ENCODE measurements at regions not wholly inside any gene's neighbourhood (a gene's known extent, or its start where the extent isn't known, plus 50 kb on each side); places are given as distances from the start of the nearest gene placed in this dataset.
"Not testable (repeated sequence)": the region's sequence is repeated elsewhere in the genome, so short reads cannot be mapped to it uniquely, and the experiment has no call there.

DNA sequence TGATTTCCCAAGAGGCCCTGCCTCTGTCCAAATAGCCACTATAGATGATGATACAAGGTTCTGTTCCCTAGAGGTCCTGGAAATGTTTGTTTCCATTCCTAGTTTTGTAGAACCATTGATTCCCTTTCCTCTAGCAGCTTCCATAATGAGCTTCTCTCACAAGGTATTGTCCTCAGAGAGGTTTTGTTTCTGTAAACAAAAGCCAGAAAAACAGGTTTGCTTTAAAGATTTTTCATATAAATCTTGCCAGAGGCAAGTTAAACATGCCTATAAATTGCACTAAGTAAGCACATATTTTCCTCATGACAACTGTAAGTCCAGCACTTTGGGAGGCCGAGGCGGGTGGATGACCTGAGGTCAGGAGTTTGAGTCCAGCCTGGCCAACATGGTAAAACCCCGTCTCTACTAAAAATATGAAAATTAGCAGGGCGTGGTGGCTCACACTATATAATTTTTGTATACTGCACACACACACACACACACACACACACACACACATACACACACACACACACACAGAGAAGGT lies 1787.7 kb downstream of the EFNA5 start:
- H3K4me1 Mint-ChIP-seq (ENCODE audit: low read depth): no peaks in the 10 kb centered on the region
- H3K27ac Mint-ChIP-seq: no peak overlapping the region
- no peaks in the 10 kb centered on the region for H3K27me3 Mint-ChIP-seq (ENCODE audit: low read depth)
- H3K36me3 Mint-ChIP-seq (ENCODE audit: low read depth): no peaks in the 10 kb centered on the region
- peaks cover 13% of the 10 kb centered on the region for H3K9me3 Mint-ChIP-seq
- H3K4me3 Mint-ChIP-seq: no peak overlapping the region
- DNase-seq (ENCODE audit: low spot score): no peak

DNA sequence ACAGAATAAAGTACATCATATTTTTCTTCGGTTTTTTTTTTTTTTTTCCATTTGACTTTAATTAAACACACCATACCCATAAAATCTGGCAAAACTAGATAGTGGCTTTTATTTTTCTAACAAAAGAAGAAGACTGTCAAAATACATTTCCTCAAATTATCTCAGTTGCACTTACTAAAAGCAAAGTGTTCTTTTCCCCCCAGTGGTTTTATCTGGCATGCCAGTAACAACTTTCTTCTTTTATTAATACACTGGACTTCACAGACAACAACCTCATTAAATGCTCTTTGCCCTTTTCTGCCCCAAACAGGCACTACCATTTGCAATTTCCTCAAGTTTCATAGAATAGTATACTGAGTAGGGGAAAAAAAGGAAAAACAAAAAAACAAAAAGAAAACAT lies 1792.3 kb downstream of the EFNA5 start:
- DNase-seq (ENCODE audit: low spot score): no peak
- H3K4me3 Mint-ChIP-seq: no peak overlapping the region
- no peak overlapping the region for H3K27ac Mint-ChIP-seq
- H3K36me3 Mint-ChIP-seq (ENCODE audit: low read depth): no peaks in the 10 kb centered on the region
- H3K27me3 Mint-ChIP-seq (ENCODE audit: low read depth): no peaks in the 10 kb centered on the region
- H3K4me1 Mint-ChIP-seq (ENCODE audit: low read depth): no peaks in the 10 kb centered on the region
- peaks cover 3% of the 10 kb centered on the region for H3K9me3 Mint-ChIP-seq

DNA sequence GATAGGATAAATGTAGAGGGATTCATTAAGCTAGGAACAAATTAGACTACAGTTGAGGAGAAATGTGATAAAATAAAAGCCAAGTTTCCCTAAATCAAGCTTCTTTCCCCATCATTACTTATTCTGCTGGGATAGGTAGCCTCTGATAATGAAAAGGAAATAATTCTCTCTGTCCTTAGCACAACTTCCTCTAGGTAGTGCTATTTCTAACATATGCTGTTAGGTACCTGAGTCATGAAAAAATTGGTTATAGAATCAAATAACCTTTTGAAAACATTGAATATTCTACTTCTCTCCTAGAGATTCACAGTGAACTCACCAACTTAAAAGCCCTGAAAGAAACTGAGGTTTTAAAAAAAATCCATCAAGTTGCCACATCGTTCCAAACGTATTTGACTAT lies 1793.1 kb downstream of the EFNA5 start:
- no peaks in the 10 kb centered on the region for H3K36me3 Mint-ChIP-seq (ENCODE audit: low read depth)
- no peak for DNase-seq (ENCODE audit: low spot score)
- no peaks in the 10 kb centered on the region for H3K4me1 Mint-ChIP-seq (ENCODE audit: low read depth)
- no peak overlapping the region for H3K27ac Mint-ChIP-seq
- no peak overlapping the region for H3K4me3 Mint-ChIP-seq
- no peaks in the 10 kb centered on the region for H3K27me3 Mint-ChIP-seq (ENCODE audit: low read depth)
- H3K9me3 Mint-ChIP-seq: peaks cover 11% of the 10 kb centered on the region

DNA sequence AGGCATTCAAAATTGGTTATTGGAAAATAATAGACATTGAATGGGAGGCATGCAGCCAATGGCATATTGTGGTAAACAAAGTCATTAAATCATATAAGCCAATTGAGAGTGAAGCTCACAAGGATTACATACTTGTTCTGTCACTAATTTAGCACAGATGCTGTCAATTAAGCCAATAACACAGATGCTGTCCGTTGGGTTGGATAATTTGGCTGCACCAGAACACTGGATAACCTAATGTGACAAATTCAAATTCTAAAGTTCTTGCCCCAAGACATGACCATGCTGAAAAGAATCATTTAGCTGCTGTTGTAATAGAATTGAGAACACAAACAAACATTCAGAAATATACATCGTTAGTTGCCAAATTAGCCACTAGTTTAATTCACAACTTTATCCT lies 1796.4 kb downstream of the EFNA5 start:
- no peaks in the 10 kb centered on the region for H3K4me1 Mint-ChIP-seq (ENCODE audit: low read depth)
- no peak overlapping the region for H3K4me3 Mint-ChIP-seq
- peaks cover 17% of the 10 kb centered on the region for H3K9me3 Mint-ChIP-seq
- no peak for DNase-seq (ENCODE audit: low spot score)
- H3K27me3 Mint-ChIP-seq (ENCODE audit: low read depth): no peaks in the 10 kb centered on the region
- H3K27ac Mint-ChIP-seq: no peak overlapping the region
- no peaks in the 10 kb centered on the region for H3K36me3 Mint-ChIP-seq (ENCODE audit: low read depth)

DNA sequence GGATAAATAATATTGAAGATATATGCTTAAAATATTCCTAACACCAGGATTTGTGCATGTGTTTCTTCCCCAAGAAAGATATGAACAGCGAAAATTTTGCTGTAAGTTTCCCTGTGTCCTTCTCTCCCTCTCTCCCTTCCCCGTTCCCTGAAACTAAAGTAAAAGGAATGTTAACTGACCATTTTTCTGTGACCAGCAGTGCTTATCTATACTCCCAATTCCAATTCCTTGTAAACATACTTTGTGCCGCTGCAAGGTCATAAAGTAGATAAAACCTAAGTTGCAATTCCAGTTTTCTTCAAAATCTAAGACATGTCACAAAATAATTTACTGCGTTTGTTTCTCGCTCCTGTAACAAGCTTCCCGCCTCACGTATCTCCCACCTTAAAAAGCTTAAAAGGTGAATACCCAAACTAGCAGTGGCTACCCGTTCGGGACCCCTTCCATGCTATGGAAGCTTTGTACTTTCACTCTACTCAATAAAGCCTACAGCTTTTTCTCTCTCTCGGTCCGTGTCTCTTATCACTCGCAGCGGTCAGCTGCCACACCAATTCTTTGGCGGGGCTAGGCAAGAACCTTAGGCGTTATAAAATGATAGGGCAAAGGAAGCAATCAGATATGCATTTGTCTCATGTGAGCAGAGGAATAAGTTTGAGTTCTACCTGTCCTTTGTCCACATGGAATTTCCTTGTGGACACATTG lies 1798.0 kb downstream of the EFNA5 start:
- H3K4me3 Mint-ChIP-seq: no peak overlapping the region
- H3K4me1 Mint-ChIP-seq (ENCODE audit: low read depth): no peaks in the 10 kb centered on the region
- H3K36me3 Mint-ChIP-seq (ENCODE audit: low read depth): no peaks in the 10 kb centered on the region
- H3K27ac Mint-ChIP-seq: no peak overlapping the region
- H3K27me3 Mint-ChIP-seq (ENCODE audit: low read depth): no peaks in the 10 kb centered on the region
- H3K9me3 Mint-ChIP-seq: peaks cover 17% of the 10 kb centered on the region
- no peak for DNase-seq (ENCODE audit: low spot score)

DNA sequence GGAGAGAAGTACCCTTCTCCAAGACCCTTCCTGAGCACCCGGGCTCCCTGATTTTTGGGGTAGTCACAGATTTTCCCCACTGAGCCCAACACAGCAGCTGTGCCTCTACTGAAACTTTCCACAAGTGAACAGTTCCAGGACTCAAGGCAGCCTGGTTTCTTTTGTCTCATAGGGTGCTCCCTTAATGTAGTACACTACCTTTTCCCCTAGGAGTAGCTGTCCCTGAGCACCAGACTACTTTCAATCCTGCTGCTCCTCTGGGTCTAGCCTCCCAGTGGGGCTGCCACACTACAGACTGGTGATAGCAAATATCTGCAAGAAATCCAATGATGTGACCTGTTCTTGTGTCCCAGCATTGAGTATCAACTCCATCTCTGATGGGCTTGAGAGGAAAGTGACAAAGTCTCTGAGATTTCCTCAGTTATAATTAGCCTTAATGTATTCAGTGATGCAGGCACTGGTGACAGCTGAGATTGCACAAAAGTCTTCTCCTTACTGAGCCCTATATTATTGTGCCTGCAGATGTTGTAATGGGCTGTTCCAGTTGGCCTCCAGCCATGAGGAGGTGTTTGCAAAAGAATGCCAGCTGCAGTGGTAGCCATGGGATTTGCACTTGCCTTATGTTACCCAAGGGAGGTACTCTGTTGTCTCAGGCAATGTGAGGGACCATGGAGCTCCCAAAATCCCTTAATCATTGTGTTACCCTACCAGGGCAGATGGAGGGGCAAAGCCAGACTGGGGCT lies 1802.5 kb downstream of the EFNA5 start:
- Mint-ChIP-seq H3K36me3 (ENCODE audit: low read depth) (no peaks in the 10 kb centered on the region), H3K4me3 (no peak overlapping the region), H3K27ac (no peak overlapping the region), H3K9me3 (peaks cover 35% of the 10 kb centered on the region), H3K4me1 (ENCODE audit: low read depth) (no peaks in the 10 kb centered on the region), H3K27me3 (ENCODE audit: low read depth) (no peaks in the 10 kb centered on the region)
- DNase-seq (ENCODE audit: low spot score): no peak

DNA sequence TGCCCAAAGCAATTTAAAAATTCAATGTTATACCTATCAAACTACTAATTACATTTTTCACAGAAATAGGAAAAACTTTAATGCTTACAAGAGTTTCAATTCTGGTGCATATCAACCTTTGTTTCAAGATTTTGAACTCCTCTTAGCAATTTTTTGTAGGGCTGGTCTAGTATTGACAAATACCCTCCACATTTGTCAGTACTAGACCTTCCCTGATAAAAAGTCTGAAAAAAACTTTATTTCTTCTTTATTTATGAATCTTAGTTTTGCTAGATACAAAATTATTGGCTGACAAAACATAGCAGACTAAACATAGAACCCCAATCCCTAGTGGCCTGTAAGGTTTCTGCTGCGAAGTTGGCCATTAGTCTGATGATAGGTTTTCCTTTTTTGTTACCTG lies 1804.9 kb downstream of the EFNA5 start:
- no peaks in the 10 kb centered on the region for H3K27me3 Mint-ChIP-seq (ENCODE audit: low read depth)
- H3K9me3 Mint-ChIP-seq: peaks cover 31% of the 10 kb centered on the region
- H3K4me1 Mint-ChIP-seq (ENCODE audit: low read depth): no peaks in the 10 kb centered on the region
- no peak for DNase-seq (ENCODE audit: low spot score)
- no peaks in the 10 kb centered on the region for H3K36me3 Mint-ChIP-seq (ENCODE audit: low read depth)
- H3K4me3 Mint-ChIP-seq: no peak overlapping the region
- H3K27ac Mint-ChIP-seq: no peak overlapping the region

DNA sequence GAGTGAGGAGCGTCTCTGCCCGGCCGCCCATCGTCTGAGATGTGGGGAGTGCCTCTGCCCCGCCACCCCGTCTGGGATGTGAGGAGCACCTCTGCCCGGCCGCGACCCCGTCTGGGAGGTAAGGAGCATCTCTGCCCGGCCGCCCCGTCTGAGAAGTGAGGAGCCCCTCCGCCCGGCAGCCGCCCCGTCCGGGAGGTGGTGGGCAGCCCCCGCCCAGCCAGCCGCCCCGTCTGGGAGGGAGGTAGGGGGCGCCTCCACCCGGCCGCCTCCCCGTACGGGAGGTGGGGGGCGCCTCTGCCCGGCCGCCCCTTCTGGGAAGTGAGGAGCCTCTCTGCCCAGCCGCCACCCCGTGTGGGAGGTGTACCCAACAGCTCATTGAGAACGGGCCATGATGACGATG lies 1811.4 kb downstream of the EFNA5 start:
- H3K9me3 Mint-ChIP-seq: peaks cover 37% of the 10 kb centered on the region
- not testable (repeated sequence) for DNase-seq (ENCODE audit: low spot score); H3K27me3 Mint-ChIP-seq (ENCODE audit: low read depth); H3K36me3 Mint-ChIP-seq (ENCODE audit: low read depth); H3K27ac Mint-ChIP-seq; H3K4me1 Mint-ChIP-seq (ENCODE audit: low read depth); H3K4me3 Mint-ChIP-seq

DNA sequence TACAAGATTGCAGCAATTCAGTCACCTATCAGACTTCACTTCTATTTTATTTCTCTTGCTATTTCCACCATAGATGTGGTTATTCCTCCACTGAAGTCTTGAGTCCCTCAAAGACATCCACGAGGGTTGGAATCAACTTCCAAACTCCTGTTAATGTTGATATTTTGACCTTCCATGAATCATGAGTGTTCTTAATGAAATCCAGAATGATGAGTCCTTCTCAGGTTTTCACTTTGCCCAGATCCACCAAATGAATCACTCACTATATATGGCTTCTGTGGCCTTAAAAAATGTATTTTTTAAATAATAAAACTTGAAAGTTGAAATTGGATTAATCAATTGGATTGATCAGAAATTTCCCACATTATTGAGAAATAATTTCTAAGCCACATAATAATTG lies 1821.0 kb downstream of the EFNA5 start:
- Mint-ChIP-seq H3K9me3 (peaks cover 25% of the 10 kb centered on the region), H3K27ac (no peak overlapping the region), H3K36me3 (ENCODE audit: low read depth) (no peaks in the 10 kb centered on the region), H3K27me3 (ENCODE audit: low read depth) (no peaks in the 10 kb centered on the region), H3K4me3 (no peak overlapping the region), H3K4me1 (ENCODE audit: low read depth) (no peaks in the 10 kb centered on the region)
- DNase-seq (ENCODE audit: low spot score): no peak

DNA sequence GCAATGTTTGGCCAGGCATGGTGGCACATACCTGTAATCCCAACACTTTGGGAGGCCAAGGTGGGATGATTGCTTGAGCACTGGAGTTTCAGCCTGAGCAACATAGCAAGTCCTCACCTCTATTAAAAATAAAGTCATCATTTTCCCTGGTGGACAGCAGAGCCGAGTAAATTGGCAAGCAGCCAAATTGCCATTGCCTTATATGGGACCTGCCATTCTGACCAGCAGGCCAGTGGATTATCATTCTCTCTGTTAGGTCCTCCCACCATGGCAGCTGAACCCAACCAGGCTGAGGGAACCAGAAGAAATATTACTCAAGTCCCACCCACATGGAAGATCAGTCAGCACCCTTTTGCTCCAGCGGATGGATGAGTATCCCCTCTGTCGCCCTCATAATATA lies 1829.9 kb downstream of the EFNA5 start:
- Mint-ChIP-seq H3K4me1 (ENCODE audit: low read depth) (no peaks in the 10 kb centered on the region), H3K36me3 (ENCODE audit: low read depth) (no peaks in the 10 kb centered on the region), H3K4me3 (no peak overlapping the region), H3K9me3 (peaks cover 30% of the 10 kb centered on the region), H3K27me3 (ENCODE audit: low read depth) (no peaks in the 10 kb centered on the region), H3K27ac (no peak overlapping the region)
- no peak for DNase-seq (ENCODE audit: low spot score)

DNA sequence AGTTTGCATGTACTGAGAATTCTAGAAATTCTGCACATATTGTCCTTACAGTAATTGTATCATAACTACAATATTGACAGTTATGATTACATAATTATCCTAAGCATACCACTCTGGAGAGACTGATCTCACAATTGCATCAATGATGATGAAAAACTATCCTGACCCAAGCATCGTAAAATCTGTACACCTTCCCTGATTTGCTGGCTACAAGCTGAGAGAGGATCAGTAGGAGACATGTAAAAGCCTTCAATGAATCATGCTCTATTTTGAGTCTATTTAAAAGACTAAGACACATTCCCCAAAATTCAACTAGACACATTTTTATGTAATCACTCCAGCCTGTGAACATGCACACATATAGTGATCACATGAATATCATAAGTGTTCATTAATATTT lies 1833.8 kb downstream of the EFNA5 start:
- no peaks in the 10 kb centered on the region for H3K27me3 Mint-ChIP-seq (ENCODE audit: low read depth)
- H3K9me3 Mint-ChIP-seq: peaks cover 21% of the 10 kb centered on the region
- no peaks in the 10 kb centered on the region for H3K4me1 Mint-ChIP-seq (ENCODE audit: low read depth)
- H3K4me3 Mint-ChIP-seq: no peak overlapping the region
- DNase-seq (ENCODE audit: low spot score): no peak
- no peaks in the 10 kb centered on the region for H3K36me3 Mint-ChIP-seq (ENCODE audit: low read depth)
- H3K27ac Mint-ChIP-seq: no peak overlapping the region

DNA sequence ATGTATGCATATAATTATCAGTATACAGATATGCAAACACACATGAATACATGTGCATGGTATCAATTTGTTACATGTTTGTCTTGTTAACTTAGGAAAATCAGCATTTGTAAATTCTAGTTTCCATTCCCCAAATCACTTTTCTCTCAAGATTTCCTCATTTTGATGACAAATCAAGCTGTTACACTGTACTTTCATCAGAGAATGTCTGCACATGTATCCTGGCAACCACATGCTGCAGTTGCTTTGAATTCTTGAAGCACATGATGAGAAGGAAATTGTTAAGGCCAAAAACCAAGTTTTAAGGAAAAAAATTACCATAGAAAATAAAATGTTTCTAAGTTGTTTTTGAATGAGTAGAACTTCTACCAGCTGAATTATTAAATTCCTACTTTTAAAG lies 1834.5 kb downstream of the EFNA5 start:
- H3K4me1 Mint-ChIP-seq (ENCODE audit: low read depth): no peaks in the 10 kb centered on the region
- H3K27me3 Mint-ChIP-seq (ENCODE audit: low read depth): no peaks in the 10 kb centered on the region
- no peak overlapping the region for H3K27ac Mint-ChIP-seq
- no peak for DNase-seq (ENCODE audit: low spot score)
- peaks cover 16% of the 10 kb centered on the region for H3K9me3 Mint-ChIP-seq
- H3K36me3 Mint-ChIP-seq (ENCODE audit: low read depth): no peaks in the 10 kb centered on the region
- no peak overlapping the region for H3K4me3 Mint-ChIP-seq

DNA sequence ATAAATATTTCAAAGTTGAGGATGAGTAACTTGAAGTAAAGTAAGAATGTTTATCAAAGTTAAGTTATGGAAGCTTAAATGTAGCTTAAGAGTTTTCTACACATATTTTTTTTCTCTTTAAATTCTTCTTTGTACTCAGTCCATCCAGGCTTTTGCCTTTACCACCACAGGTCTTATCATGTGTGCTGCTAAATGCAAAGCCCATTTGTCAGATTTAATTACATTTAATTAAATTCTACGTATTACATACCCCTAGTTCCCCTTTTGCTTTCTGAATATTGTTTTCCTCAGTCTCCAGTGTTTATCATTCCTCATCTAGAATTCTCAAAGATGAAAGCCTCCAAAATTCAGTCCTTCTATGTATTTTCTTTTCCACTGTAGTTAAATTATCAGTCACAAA lies 1841.9 kb downstream of the EFNA5 start:
- Mint-ChIP-seq H3K9me3 (peaks cover 4% of the 10 kb centered on the region), H3K36me3 (ENCODE audit: low read depth) (no peaks in the 10 kb centered on the region), H3K27me3 (ENCODE audit: low read depth) (no peaks in the 10 kb centered on the region), H3K4me1 (ENCODE audit: low read depth) (no peaks in the 10 kb centered on the region), H3K27ac (no peak overlapping the region), H3K4me3 (no peak overlapping the region)
- no peak for DNase-seq (ENCODE audit: low spot score)

DNA sequence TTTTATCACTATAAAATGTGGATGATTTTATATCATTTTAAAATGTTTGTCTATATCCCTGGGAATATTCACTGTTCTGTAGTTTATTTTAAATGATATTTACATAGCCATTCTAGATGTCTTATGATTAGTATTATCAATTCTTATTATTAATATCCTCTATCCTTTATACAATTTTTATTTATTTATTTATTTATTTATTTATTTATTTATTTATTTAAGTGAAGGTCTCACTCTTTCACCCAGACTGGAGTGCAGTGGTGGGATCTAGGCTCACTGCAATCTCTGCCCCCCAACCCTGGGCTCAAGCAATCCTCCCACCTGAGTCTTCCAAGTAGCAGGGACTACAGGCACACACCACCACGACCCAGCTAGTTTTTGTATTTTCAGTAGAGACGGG lies 1848.9 kb downstream of the EFNA5 start:
- Mint-ChIP-seq H3K27me3 (ENCODE audit: low read depth) (no peaks in the 10 kb centered on the region), H3K4me1 (ENCODE audit: low read depth) (no peaks in the 10 kb centered on the region), H3K27ac (no peak overlapping the region), H3K4me3 (no peak overlapping the region), H3K36me3 (ENCODE audit: low read depth) (no peaks in the 10 kb centered on the region), H3K9me3 (peaks cover 22% of the 10 kb centered on the region)
- no peak for DNase-seq (ENCODE audit: low spot score)

All from T-helper 2 cell treated with Interferon-gamma antibody and Interleukin-4, amounts not matched to agents 5 μg/mL and 100 μg/mL, for 36 hours (primary cell).